Adrenal gland (tissue), 5 donors: ENCODE measurements at regions not wholly inside any gene's neighbourhood (a gene's known extent, or its start where the extent isn't known, plus 50 kb on each side); places are given as distances from the start of the nearest gene placed in this dataset.

Experiments
- CTCF ChIP-seq, 6 experiments: fragments of 450-650 bp in 4 of 6; fragments of 200-600 bp in 2 of 6; sonication (generic) in 1 of 6; IDR thresholded peaks; 1 replicate in 5 of 6; 2 replicates in 1 of 6; pipeline versions ENCODE4 v1.5.1 to v1.8.0; 2016 to 2021; ENCODE audit warnings: antibody characterized with exemption in 6 of 6, mild to moderate bottlenecking in 2 of 6, moderate library complexity in 1 of 6
- POLR2A ChIP-seq, 2 donors: fragments of 450-650 bp; IDR thresholded peaks; one replicate each; pipeline ENCODE4 v1.6.1; 2017; ENCODE audit warnings: antibody characterized with exemption in 2 of 2, mild to moderate bottlenecking in 2 of 2, moderate library complexity in 1 of 2
- donor health status: DM: no; HTN: no; CAD: no.

GRCh38 chr3:30962493-30962892, 68.0 kb upstream of the GADL1 start:
- TF ChIP-seq POLR2A (IDR thresholded peaks at IDR 0.05) (no peak), CTCF (IDR thresholded peaks at IDR 0.05) (no peak)
